GM12878 (cell line): ENCODE measurements at regions not wholly inside any gene's neighbourhood (a gene's known extent, or its start where the extent isn't known, plus 50 kb on each side); places are given as distances from the start of the nearest gene placed in this dataset.

ENCODE experiments used
- ATAC-seq: fragments of 200-7000 bp; cut with Tn5 transposase; 3 replicates; pipeline ENCODE4 v1.9.1; 2020; ENCODE audit warnings: mild to moderate bottlenecking, moderate library complexity
- BruUV-seq: library from RNA; stranded (reverse); fragments of 400-500 nt; replicated peaks from 2 replicates; lab custom pipeline; 2021; lab: Mats Ljungman, UMichigan
- CTCF ChIA-PET: fragments of 300-600 bp; sonication (Branson Sonifier 250); formaldehyde crosslinking; extraction: SDS; loops from one replicate; lab custom pipeline; 2021; ENCODE audit warnings: inconsistent platforms; lab: Yijun Ruan, JAX
- POLR2A ChIA-PET: fragments of 350-600 bp; formaldehyde crosslinking; extraction: SDS; loops from one replicate; lab custom pipeline; 2021; ENCODE audit warnings: inconsistent platforms; lab: Charles Lee
- RAD21 ChIA-PET: fragments of 300-600 bp; sonication (Branson Sonifier 250); formaldehyde crosslinking; loops from one replicate; lab custom pipeline; 2023; ENCODE audit warnings: antibody characterized with exemption; ENCODE audit not compliant: unreplicated experiment; lab: Charles Lee
- SMC1A ChIA-PET: fragments of 300-600 bp; sonication (Branson Sonifier 250); formaldehyde crosslinking; loops from one replicate; lab custom pipeline; 2023; ENCODE audit not compliant: unreplicated experiment, uncharacterized antibody; lab: Charles Lee
- DNase-seq: peaks from one replicate; pipeline ENCODE4 v3.0.0-alpha.2; 2011; ENCODE audit warnings: low read depth, low spot score
- FAIRE-seq: peaks from 3 replicates; lab custom pipeline; 2011; peaks lifted over from hg19 to GRCh38; lab: Jason Lieb, UNC
- H2AFZ ChIP-seq: 2 replicates; pipeline ENCODE4 v1.6.0; 2011; ENCODE audit warnings: low read depth, low read length, control low read depth; ENCODE audit not compliant: control insufficient read depth
- H3K27ac ChIP-seq: 2 replicates; pipeline ENCODE4 v1.5.1; 2011; ENCODE audit warnings: control low read depth; ENCODE audit not compliant: control insufficient read depth, insufficient read depth
- H3K27me3 ChIP-seq, 2 experiments: replicated peaks in 1 of 2; 2 replicates each; pipeline versions ENCODE4 v1.6.0 to v1.6.1; 2011; ENCODE audit warnings: low read length in 1 of 2; ENCODE audit not compliant: control insufficient read depth in 2 of 2, insufficient read depth in 2 of 2
- H3K36me3 ChIP-seq, 2 experiments: 2 replicates each; pipeline ENCODE4 v1.5.1; 2011; ENCODE audit warnings: low read length in 1 of 2; ENCODE audit not compliant: control insufficient read depth in 2 of 2, insufficient read depth in 2 of 2
- H3K4me1 ChIP-seq: 2 replicates; pipeline ENCODE4 v1.6.1; 2011; ENCODE audit warnings: mild to moderate bottlenecking, low read length, moderate library complexity, mixed read lengths; ENCODE audit not compliant: control insufficient read depth, insufficient read depth
- H3K4me2 ChIP-seq: 2 replicates; pipeline ENCODE4 v1.6.0; 2011; ENCODE audit warnings: control low read depth; ENCODE audit not compliant: control insufficient read depth, insufficient read depth
- H3K4me3 ChIP-seq: fragments of 200-600 bp; sonication (generic); 2 replicates; pipeline ENCODE4 v1.5.1; 2016
- H3K79me2 ChIP-seq: 2 replicates; pipeline ENCODE4 v1.6.0; 2011; ENCODE audit warnings: low read length; ENCODE audit not compliant: control insufficient read depth, insufficient read depth
- H3K9ac ChIP-seq: 2 replicates; pipeline ENCODE4 v1.8.0; 2011; ENCODE audit warnings: low read length, control low read depth, mixed read lengths; ENCODE audit not compliant: control insufficient read depth, insufficient read depth
- H3K9me3 ChIP-seq: replicated peaks from 3 replicates; pipeline ENCODE4 v1.5.1; 2011; ENCODE audit warnings: mild to moderate bottlenecking, low read length; ENCODE audit not compliant: control insufficient read depth, insufficient read depth
- H4K20me1 ChIP-seq: 2 replicates; pipeline ENCODE4 v1.6.0; 2011; ENCODE audit not compliant: control insufficient read depth, insufficient read depth
- BMI1 ChIP-seq: fragments of 450-650 bp; IDR thresholded peaks from 2 replicates; pipeline ENCODE4 v1.6.1; 2016; ENCODE audit warnings: mild to moderate bottlenecking, moderate library complexity, borderline replicate concordance
- CBX5 ChIP-seq: sonication (generic); IDR thresholded peaks from 2 replicates; pipeline ENCODE4 v1.6.1; 2016; ENCODE audit warnings: low read depth, moderate library complexity, mild to moderate bottlenecking, inconsistent platforms
- CREB1 ChIP-seq: IDR thresholded peaks from 2 replicates; pipeline ENCODE4 v1.6.1; 2012; ENCODE audit warnings: low read depth, mild to moderate bottlenecking, inconsistent platforms
- DPF2 ChIP-seq: fragments of 450-650 bp; IDR thresholded peaks from 2 replicates; pipeline ENCODE4 v1.6.1; 2017; ENCODE audit warnings: mild to moderate bottlenecking
- EGR1 ChIP-seq, 2 experiments: IDR thresholded peaks; 1 replicate in 1 of 2; 2 replicates in 1 of 2; pipeline ENCODE4 v1.6.1; 2011 to 2012; ENCODE audit warnings: low read depth in 2 of 2, low read length in 2 of 2, borderline replicate concordance in 1 of 2, mild to moderate bottlenecking in 1 of 2, moderate library complexity in 1 of 2
- HDGF ChIP-seq: fragments of 450-650 bp; IDR thresholded peaks from 2 replicates; pipeline ENCODE4 v1.6.1; 2016; ENCODE audit warnings: antibody characterized with exemption
- JUNB ChIP-seq: IDR thresholded peaks from 2 replicates; pipeline ENCODE4 v1.6.1; 2016; ENCODE audit warnings: antibody characterized with exemption, mild to moderate bottlenecking
- JUND ChIP-seq: IDR thresholded peaks from 2 replicates; pipeline ENCODE4 v1.6.1; 2012; ENCODE audit warnings: low read depth, mild to moderate bottlenecking, low read length, improper control_type of control experiment, moderate library complexity
- MXI1 ChIP-seq: fragments of 150-350 bp; IDR thresholded peaks from 2 replicates; pipeline ENCODE4 v1.6.1; 2011; ENCODE audit warnings: low read depth, mild to moderate bottlenecking, inconsistent platforms, low read length, improper control_type of control experiment
- PAX5 ChIP-seq: IDR thresholded peaks from 2 replicates; pipeline ENCODE4 v1.6.1; 2011; ENCODE audit warnings: low read depth, low read length, borderline replicate concordance
- RB1 ChIP-seq: fragments of 450-650 bp; formaldehyde crosslinking; IDR thresholded peaks from 2 replicates; pipeline ENCODE4 v1.6.1; 2017; ENCODE audit warnings: mild to moderate bottlenecking, borderline replicate concordance
- SMAD1 ChIP-seq: fragments of 450-650 bp; IDR thresholded peaks from 2 replicates; pipeline ENCODE4 v1.6.1; 2018; ENCODE audit warnings: mild to moderate bottlenecking, low read depth; ENCODE audit not compliant: partially characterized antibody
- SUZ12 ChIP-seq: fragments of 200-600 bp; sonication (generic); IDR thresholded peaks from one replicate; pipeline ENCODE4 v1.6.1; 2018; ENCODE audit warnings: antibody characterized with exemption, mild to moderate bottlenecking; ENCODE audit not compliant: unreplicated experiment
- ZBED1 ChIP-seq: IDR thresholded peaks from 2 replicates; pipeline ENCODE4 v1.6.1; 2016; ENCODE audit warnings: borderline replicate concordance
- WGBS: methylation state at CpG from one replicate; pipeline ENCODE4 v1.1.6; 2016; ENCODE audit warnings: low lambda C conversion rate; ENCODE audit not compliant: insufficient replicate concordance, insufficient coverage; ENCODE audit errors: missing lambda C conversion rate; 5-methylcytosine and 5-hydroxymethylcytosine counted together
- in situ Hi-C: fragments of 300-500 bp; cut with MboI; formaldehyde crosslinking; loops from 9 replicates; pipeline ENCODE4 v1.14.3; 2018; ENCODE audit warnings: mixed read lengths
- intact Hi-C: fragments of 100-400 bp; cut with micrococcal nuclease; formaldehyde crosslinking; loops from one replicate; pipeline ENCODE4 v1.14.2; 2022; ENCODE audit not compliant: unreplicated experiment
- TF ChIP-seq, protein P1 (sequence below): fragments of 450-650 bp; IDR thresholded peaks from 2 replicates; pipeline ENCODE4 v1.6.1; 2016; ENCODE audit warnings: mild to moderate bottlenecking
- TF ChIP-seq, protein P2 (sequence below): IDR thresholded peaks from 2 replicates; pipeline ENCODE4 v1.6.1; 2011; ENCODE audit warnings: borderline replicate concordance, low read depth, mild to moderate bottlenecking, moderate library complexity, low read length; ENCODE audit not compliant: insufficient read depth, poor library complexity, severe bottlenecking
- TF ChIP-seq, protein P3 (sequence below): fragments of 450-650 bp; IDR thresholded peaks from 2 replicates; pipeline ENCODE4 v1.6.1; 2016; ENCODE audit warnings: mild to moderate bottlenecking

DNA sequence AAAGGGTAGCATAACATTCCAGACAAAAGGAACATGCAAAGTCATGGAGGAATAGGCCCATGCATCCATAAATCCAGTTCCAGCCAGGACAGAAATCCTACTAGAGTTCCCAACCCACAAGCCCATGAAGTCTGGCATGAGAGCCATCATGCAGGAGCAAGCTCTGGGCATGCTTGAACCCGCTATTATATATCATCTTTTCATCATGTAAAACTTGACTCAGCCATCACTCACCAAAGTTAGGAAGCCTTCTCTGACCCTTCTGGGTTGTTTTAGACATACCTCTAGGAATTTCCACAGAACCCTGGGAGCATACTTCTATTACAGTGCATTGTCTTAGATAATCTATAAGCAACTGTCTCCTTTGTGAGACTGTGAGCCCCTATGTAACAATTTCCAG, 293.0 kb upstream of the NPSR1 start:
- Histone ChIP-seq H3K4me3 (no peak overlapping the region), H3K27ac (no peak overlapping the region)
- intact Hi-C loops: no loop called here
- POLR2A ChIA-PET: interaction anchor here (0.5 kb wide), 1 partner anchor 1140 kb away, joined by 3 read pairs; no protein-coding TSS in a partner anchor
- TF ChIP-seq HDGF (no peak), MXI1 (no peak), RB1 (no peak), SUZ12 (no peak), ZBED1 (no peak), JUND (no peak), CBX5 (no peak)
- TF ChIP-seq, protein P1, sequence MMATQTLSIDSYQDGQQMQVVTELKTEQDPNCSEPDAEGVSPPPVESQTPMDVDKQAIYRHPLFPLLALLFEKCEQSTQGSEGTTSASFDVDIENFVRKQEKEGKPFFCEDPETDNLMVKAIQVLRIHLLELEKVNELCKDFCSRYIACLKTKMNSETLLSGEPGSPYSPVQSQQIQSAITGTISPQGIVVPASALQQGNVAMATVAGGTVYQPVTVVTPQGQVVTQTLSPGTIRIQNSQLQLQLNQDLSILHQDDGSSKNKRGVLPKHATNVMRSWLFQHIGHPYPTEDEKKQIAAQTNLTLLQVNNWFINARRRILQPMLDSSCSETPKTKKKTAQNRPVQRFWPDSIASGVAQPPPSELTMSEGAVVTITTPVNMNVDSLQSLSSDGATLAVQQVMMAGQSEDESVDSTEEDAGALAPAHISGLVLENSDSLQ: no peak
- TF ChIP-seq, all 136 proteins: peak for 0
- ChIA-PET SMC1A (no interaction called here), RAD21 (no interaction called here), CTCF (no interaction called here)
- Histone ChIP-seq H4K20me1 (no peaks in the 10 kb centered on the region), H3K27me3 (no peaks in the 10 kb centered on the region), H3K79me2 (no peaks in the 10 kb centered on the region), H2AFZ (no peak overlapping the region), H3K9me3 (no peaks in the 10 kb centered on the region), H3K9ac (no peak overlapping the region), H3K36me3 (no peaks in the 10 kb centered on the region), H3K4me1 (no peaks in the 10 kb centered on the region), H3K4me2 (no peak overlapping the region)
- ATAC-seq (no peak), FAIRE-seq (no peak), DNase-seq (no peak)
- BruUV-seq: no TSS peak
- 6% methylated on average over 1 of the region's 1 CpG for WGBS
- in situ Hi-C loops: no loop called here

DNA sequence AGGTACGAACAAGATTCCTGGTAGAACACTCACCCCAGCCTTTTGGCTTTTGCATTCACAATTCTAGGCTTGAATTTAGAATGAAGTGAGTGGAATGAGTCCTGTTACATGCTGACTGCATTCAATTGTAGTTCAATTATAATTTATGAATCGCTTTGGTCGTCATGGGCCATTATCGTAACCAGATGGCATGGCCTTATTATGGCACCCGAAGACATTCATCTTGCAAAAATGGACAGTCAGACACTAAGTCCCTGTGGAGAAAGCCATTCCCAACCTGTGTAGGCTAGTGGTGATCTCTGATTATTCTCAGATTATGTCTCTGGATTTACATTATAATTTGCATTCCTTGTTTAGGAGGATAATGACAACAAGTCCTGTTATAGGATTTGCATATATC, 292.4 kb upstream of the NPSR1 start:
- H4K20me1 ChIP-seq: no peaks in the 10 kb centered on the region
- no peaks in the 10 kb centered on the region for H3K79me2 ChIP-seq
- no peaks in the 10 kb centered on the region for H3K27me3 ChIP-seq
- TF ChIP-seq BMI1: no peak
- no peak for TF ChIP-seq DPF2
- TF ChIP-seq, protein P2, sequence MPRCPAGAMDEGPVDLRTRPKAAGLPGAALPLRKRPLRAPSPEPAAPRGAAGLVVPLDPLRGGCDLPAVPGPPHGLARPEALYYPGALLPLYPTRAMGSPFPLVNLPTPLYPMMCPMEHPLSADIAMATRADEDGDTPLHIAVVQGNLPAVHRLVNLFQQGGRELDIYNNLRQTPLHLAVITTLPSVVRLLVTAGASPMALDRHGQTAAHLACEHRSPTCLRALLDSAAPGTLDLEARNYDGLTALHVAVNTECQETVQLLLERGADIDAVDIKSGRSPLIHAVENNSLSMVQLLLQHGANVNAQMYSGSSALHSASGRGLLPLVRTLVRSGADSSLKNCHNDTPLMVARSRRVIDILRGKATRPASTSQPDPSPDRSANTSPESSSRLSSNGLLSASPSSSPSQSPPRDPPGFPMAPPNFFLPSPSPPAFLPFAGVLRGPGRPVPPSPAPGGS: no peak
- no peak for TF ChIP-seq SMAD1
- no peak for TF ChIP-seq PAX5
- no peak for TF ChIP-seq CREB1
- no peak for TF ChIP-seq EGR1 (IDR thresholded peaks at IDR 0.05; ENCODE audit: borderline replicate concordance in 1 of 2, low read depth in 2 of 2, low read length in 2 of 2)
- no peak for TF ChIP-seq JUNB
- TF ChIP-seq, protein P3, sequence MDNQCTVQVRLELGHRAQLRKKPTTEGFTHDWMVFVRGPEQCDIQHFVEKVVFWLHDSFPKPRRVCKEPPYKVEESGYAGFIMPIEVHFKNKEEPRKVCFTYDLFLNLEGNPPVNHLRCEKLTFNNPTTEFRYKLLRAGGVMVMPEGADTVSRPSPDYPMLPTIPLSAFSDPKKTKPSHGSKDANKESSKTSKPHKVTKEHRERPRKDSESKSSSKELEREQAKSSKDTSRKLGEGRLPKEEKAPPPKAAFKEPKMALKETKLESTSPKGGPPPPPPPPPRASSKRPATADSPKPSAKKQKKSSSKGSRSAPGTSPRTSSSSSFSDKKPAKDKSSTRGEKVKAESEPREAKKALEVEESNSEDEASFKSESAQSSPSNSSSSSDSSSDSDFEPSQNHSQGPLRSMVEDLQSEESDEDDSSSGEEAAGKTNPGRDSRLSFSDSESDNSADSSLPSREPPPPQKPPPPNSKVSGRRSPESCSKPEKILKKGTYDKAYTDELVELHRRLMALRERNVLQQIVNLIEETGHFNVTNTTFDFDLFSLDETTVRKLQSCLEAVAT: no peak
- no peaks in the 10 kb centered on the region for H3K4me1 ChIP-seq
- H3K36me3 ChIP-seq: no peaks in the 10 kb centered on the region
- H3K4me2 ChIP-seq: no peak overlapping the region
- no peak overlapping the region for H3K9ac ChIP-seq
- ChIA-PET RAD21 (no interaction called here), POLR2A (no interaction called here), CTCF (no interaction called here), SMC1A (no interaction called here)
- no peak overlapping the region for H3K4me3 ChIP-seq
- H3K9me3 ChIP-seq: no peaks in the 10 kb centered on the region
- in situ Hi-C loops: no loop called here
- BruUV-seq: no TSS peak
- 58% methylated on average over 5 of the region's 5 CpGs for WGBS
- H2AFZ ChIP-seq: no peak overlapping the region
- intact Hi-C loops: no loop called here
- no peak for DNase-seq
- FAIRE-seq: no peak
- H3K27ac ChIP-seq: no peak overlapping the region
- ATAC-seq: no peak
